ENCODE measurements at regions not wholly inside any gene's neighbourhood (a gene's known extent, or its start where the extent isn't known, plus 50 kb on each side); places are given as distances from the start of the nearest gene placed in this dataset.
"Not testable (repeated sequence)": the region's sequence is repeated elsewhere in the genome, so short reads cannot be mapped to it uniquely, and the experiment has no call there.

DNA sequence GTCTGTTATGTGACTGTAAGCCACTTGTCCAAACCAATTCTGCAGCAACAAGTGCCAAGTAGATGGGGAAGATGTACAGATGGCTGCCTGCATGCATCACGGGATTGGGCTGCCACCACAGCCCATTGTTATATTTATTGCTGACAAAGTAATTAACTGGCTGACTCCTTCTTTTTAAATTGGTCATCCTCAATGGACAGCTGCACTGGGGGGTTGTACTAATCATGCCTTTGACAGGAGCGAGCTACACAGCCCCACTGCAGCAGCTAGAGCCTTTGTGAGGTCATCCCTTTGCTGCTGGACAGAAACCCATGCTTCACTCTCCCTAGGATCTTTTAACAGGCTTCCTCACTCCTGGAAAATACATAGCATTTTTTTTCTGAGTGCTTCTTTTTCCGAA is 146.7 kb upstream of the CXXC4 start:
- TF ChIP-seq, protein P1, sequence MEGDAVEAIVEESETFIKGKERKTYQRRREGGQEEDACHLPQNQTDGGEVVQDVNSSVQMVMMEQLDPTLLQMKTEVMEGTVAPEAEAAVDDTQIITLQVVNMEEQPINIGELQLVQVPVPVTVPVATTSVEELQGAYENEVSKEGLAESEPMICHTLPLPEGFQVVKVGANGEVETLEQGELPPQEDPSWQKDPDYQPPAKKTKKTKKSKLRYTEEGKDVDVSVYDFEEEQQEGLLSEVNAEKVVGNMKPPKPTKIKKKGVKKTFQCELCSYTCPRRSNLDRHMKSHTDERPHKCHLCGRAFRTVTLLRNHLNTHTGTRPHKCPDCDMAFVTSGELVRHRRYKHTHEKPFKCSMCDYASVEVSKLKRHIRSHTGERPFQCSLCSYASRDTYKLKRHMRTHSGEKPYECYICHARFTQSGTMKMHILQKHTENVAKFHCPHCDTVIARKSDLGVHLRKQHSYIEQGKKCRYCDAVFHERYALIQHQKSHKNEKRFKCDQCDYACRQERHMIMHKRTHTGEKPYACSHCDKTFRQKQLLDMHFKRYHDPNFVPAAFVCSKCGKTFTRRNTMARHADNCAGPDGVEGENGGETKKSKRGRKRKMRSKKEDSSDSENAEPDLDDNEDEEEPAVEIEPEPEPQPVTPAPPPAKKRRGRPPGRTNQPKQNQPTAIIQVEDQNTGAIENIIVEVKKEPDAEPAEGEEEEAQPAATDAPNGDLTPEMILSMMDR (IDR thresholded peaks at IDR 0.05; ENCODE audit: low read depth, low read length, missing control alignments), result no peak
- no peaks in the 10 kb centered on the region for H3K27me3 ChIP-seq (replicated peaks)
- no peak overlapping the region for H3K4me3 ChIP-seq (ENCODE audit: low read depth, low read length)
- no peak for DNase-seq
- H3K36me3 ChIP-seq (replicated peaks), result no peaks in the 10 kb centered on the region
- in situ Hi-C loops (cut with HindIII; ENCODE audit: low pct_ligation_motif_present, low sequenced_read_pairs), result no loop called here
- no peak overlapping the region for H3K27ac ChIP-seq

DNA sequence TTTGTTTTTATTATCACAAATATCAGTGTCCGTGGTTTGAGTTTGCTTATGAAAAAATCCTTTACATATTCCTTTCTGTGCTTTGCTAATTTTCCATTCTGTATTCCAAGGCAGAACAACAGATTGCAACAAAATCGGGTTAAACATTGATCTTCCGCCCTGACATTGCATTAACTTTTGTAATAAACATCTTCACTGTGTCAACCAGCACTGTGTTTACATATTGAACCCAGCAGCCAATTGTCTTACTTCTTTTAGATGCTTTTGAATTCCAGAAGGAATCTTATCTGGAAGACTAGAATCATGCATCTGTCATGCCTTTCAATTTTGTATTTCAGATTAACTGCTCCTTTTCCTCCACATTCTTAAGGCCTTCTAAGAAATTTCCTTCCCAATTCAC is 147.8 kb upstream of the CXXC4 start:
- no peak overlapping the region for H3K27ac ChIP-seq
- DNase-seq, result no peak
- TF ChIP-seq, protein P1 (IDR thresholded peaks at IDR 0.05; ENCODE audit: low read depth, low read length, missing control alignments), result no peak
- H3K4me3 ChIP-seq (ENCODE audit: low read depth, low read length), result no peak overlapping the region
- H3K27me3 ChIP-seq (replicated peaks), result no peaks in the 10 kb centered on the region
- in situ Hi-C loops (cut with HindIII; ENCODE audit: low pct_ligation_motif_present, low sequenced_read_pairs), result no loop called here
- no peaks in the 10 kb centered on the region for H3K36me3 ChIP-seq (replicated peaks)

DNA sequence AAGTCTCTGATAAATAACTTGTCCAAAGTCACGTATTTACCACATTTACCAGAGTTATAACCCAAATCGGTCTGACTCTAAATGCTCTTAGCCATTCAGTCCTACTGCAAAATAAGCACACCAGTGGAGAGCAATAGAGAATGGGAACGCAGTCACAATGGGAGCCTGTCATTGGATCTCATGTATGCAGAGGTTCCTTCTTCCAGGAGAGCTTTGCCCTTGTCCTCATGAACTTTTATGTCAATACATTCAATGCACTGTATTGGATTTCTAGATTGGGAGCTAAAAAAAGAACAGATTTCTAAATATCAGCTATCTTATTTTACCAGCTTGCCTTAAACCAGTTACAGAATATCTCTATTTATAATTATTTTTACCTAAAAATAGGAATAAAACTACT is 149.1 kb upstream of the CXXC4 start:
- Histone ChIP-seq H3K27ac (no peak overlapping the region), H3K4me3 (ENCODE audit: low read depth, low read length) (no peak overlapping the region), H3K36me3 (replicated peaks) (no peaks in the 10 kb centered on the region), H3K27me3 (replicated peaks) (no peaks in the 10 kb centered on the region)
- TF ChIP-seq, protein P1 (IDR thresholded peaks at IDR 0.05; ENCODE audit: low read depth, low read length, missing control alignments), result no peak
- in situ Hi-C loops (cut with HindIII; ENCODE audit: low pct_ligation_motif_present, low sequenced_read_pairs), result no loop called here
- no peak for DNase-seq

DNA sequence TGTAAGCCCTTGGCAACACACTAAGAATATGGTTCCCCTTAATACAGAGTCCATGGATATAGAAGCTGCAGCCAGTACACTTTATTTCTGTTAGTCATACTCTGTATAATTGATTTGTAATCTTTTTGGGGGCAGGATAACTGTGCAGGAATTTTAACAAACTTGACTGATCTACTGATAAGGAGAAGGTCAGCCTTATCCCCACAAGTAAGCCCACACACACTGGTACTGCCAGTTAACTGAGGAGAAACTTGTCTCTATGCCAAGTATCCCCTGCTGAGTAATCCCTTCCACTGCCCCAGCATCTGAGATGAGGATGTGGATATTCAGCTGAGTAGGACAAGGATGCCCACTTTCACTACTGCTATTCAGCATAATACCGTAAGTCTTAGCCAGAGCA is 154.9 kb upstream of the CXXC4 start:
- no peak for DNase-seq
- in situ Hi-C loops (cut with HindIII; ENCODE audit: low pct_ligation_motif_present, low sequenced_read_pairs), result no loop called here
- no peaks in the 10 kb centered on the region for H3K27me3 ChIP-seq (replicated peaks)
- TF ChIP-seq, protein P1 (IDR thresholded peaks at IDR 0.05; ENCODE audit: low read depth, low read length, missing control alignments), result no peak
- no peak overlapping the region for H3K27ac ChIP-seq
- no peaks in the 10 kb centered on the region for H3K36me3 ChIP-seq (replicated peaks)
- no peak overlapping the region for H3K4me3 ChIP-seq (ENCODE audit: low read depth, low read length)

DNA sequence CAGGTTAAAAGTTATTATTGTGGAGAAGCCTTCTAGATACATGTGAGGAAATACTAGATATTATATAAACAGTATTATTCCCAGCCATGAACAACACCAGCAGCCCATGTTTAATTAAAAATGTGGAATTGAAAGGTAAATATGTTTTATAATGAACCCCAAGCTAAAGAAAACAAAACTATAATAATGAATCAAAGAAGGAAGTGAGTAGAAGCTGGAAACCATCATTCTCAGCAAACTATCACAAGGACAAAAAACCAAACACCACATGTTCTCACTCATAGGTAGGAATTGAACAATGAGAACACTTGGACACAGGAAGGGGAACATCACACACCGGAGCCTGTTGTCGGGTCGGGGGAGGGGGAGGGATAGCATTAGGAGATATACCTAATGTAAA is 167.6 kb upstream of the CXXC4 start:
- in situ Hi-C loops (cut with HindIII; ENCODE audit: low pct_ligation_motif_present, low sequenced_read_pairs); DNase-seq; H3K4me3 ChIP-seq (ENCODE audit: low read depth, low read length); H3K27ac ChIP-seq; H3K27me3 ChIP-seq (replicated peaks); H3K36me3 ChIP-seq (replicated peaks): not testable (repeated sequence)

DNA sequence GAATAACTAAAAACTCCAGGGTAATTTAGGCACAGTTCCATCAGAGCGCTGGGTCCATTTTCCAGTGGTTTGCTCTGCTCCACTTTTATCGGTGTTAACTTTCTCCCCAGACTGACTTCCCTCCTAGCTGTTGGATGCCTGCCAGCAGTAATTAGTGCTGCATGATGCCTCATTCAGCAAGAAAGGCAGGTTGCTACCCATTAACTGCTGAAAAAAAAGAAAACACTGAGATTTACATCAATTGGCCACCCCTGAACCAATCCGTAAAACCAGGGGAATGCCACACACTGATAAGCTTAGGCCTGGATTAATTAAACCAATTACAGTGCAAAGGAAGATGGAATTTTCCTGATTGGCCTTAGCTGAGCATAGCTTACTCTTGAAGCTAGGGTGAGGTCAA is 182.4 kb upstream of the CXXC4 start:
- Histone ChIP-seq H3K36me3 (replicated peaks) (no peaks in the 10 kb centered on the region), H3K27me3 (replicated peaks) (no peaks in the 10 kb centered on the region), H3K27ac (no peak overlapping the region), H3K4me3 (ENCODE audit: low read depth, low read length) (no peak overlapping the region)
- in situ Hi-C loops (cut with HindIII; ENCODE audit: low pct_ligation_motif_present, low sequenced_read_pairs), result no loop called here
- DNase-seq, result no peak
- TF ChIP-seq, protein P1 (IDR thresholded peaks at IDR 0.05; ENCODE audit: low read depth, low read length, missing control alignments), result no peak

All from brain microvascular endothelial cell (primary cell).